Ecto neural progenitor cell (in vitro differentiated cells): ENCODE measurements at regions not wholly inside any gene's neighbourhood (a gene's known extent, or its start where the extent isn't known, plus 50 kb on each side); places are given as distances from the start of the nearest gene placed in this dataset.
A peak's percentile ranks its signal among the peaks of the same experiment; 100 is the strongest.

Experiments
- DNase-seq: peaks from one replicate; pipeline ENCODE4 v3.0.0-alpha.2; 2018; ENCODE audit warnings: low spot score

DNA sequence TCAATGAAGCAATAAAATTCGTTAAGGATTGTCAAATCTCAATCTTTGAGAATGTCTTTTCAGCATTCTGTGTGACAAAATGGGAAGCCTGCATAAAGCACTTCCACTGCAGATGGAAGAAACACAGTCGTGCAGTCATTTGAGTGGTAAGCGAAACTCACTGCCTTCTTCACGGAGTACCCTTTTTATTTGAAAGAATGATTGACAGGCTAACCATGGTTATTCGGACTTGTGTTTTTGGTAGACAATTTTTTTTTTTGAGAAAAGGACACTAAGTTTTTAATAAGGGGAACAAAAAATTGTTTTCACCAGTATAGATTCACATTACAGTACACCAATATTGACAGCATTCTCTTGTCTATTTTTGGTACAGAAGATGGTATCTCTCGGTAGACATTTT lies 86.9 kb upstream of the MSX1 start:
- no peak for DNase-seq

DNA sequence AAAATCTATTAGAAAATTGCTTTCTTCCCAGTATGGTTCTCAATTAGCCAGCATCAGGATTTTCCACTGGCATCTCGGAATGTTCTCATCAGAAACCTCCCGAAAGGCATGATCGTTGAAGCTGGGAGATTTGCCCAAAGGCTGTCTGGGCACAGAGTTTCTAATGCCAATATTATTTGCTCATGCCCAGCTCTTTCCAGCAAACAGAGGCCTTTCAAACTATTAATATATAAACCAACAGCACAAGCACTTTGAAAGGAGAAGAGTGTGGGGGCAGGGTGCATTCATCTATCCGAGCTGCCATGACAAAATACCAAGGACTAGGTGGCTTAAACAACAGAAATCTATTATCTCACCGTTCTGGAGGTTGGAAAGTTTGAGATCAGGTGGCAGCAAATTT lies 88.3 kb upstream of the MSX1 start:
- no peak for DNase-seq

DNA sequence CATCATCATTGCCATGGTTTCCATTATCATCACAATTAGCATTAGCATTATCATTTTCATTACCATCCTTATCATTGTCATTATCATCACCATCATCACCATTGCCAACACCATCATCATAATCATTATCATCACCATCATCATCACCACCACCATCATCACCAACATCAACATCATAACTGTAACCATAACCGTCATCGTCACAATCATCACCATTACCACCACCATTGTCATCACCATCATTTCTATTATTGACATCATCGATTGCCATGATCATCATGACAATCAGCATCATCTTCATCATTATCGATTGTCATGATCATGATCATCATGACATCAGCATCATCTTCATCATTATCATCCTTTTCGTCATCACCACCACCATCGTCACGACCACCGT lies 88.9 kb upstream of the MSX1 start:
- DNase-seq = no peak

DNA sequence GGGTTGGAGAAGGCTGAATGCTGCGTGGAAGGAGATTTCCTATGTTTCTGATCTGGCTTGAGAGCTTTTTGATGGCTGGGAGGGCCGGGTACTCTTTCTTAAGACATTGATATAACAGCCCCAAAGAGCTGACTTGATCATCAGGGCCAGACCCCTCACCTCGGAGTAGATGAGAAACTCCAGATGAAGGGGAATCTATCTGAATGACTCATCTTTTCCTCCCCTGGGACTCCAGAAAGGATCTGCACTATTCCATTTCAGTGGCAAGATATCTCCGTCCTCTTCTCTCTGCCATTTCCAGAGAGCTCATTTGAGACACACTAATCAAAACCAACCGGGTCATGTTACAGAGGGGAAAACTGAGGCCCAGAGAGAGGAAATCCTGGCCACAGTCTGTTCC lies 92.9 kb upstream of the MSX1 start:
- DNase-seq = no peak

DNA sequence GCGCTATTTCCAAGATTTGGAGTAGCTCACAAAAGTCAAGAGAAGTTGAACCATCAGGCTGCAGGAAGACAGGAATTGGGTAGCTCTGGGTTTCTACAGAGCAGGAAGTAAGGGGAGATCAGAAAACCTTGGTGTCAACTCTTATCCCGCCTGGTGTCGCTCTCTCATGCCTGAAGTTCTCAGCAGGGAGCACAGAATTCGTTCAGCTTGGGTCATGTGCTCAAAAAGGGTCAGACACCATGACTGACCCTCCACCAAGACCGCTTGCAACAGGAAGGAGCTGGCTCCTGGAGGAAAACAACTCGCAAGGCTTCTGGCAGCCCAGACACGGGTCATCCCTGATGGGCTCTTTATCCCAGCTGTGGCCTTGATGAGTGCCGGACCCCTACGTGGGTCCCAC lies 93.7 kb upstream of the MSX1 start:
- no peak for DNase-seq

DNA sequence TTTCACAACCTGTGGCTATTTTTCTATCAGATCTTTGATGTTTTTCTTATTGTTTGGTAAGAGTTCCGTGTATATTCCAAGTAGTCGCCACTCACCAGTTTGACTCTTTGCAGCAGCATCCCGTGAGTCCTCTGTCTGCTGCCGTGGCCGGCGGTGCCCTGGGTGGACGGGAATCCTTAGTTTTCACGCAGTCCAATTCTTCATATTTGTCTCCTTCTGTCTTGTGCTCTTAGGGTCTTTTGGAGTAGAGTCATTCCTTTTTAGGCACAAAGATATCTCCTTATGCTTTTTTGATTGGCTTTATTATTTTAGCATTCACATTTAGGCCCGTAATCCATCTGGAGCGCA lies 94.9 kb upstream of the MSX1 start:
- DNase-seq = no peak

DNA sequence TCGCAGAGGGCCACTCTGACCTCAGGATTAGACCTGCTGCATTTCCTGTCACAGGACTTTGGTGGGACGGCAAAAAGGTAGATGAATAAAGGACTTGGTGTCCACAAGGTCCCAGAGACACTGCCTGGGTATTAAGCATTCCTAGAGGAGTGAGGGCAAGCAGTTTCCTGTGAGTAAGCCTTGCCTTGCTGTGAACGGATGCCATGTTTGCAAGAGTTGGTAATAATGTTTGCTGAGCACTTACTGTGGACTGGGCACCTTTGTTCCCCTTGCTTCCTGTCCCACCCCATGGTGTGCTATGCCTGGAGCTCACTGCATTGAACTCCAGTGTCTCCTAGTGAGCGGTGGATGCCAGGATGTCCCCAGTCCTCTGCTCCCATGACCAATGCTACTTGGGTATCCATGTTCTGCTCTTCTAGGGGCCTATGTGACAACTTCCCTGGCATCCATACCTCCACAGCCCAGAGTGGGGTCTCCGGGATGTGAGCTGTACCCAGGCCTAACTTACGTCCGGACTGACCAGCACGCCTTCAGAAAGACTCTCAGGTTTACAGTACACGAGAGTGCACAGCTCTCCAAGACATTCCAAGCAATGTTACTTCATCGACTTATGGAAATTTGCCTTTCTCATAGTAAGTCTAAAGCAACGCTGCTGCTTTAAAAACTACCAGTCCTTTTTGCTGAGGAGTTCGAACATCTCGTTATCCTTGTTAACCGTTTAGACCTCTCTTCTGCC lies 95.5 kb upstream of the MSX1 start:
- DNase-seq = no peak

DNA sequence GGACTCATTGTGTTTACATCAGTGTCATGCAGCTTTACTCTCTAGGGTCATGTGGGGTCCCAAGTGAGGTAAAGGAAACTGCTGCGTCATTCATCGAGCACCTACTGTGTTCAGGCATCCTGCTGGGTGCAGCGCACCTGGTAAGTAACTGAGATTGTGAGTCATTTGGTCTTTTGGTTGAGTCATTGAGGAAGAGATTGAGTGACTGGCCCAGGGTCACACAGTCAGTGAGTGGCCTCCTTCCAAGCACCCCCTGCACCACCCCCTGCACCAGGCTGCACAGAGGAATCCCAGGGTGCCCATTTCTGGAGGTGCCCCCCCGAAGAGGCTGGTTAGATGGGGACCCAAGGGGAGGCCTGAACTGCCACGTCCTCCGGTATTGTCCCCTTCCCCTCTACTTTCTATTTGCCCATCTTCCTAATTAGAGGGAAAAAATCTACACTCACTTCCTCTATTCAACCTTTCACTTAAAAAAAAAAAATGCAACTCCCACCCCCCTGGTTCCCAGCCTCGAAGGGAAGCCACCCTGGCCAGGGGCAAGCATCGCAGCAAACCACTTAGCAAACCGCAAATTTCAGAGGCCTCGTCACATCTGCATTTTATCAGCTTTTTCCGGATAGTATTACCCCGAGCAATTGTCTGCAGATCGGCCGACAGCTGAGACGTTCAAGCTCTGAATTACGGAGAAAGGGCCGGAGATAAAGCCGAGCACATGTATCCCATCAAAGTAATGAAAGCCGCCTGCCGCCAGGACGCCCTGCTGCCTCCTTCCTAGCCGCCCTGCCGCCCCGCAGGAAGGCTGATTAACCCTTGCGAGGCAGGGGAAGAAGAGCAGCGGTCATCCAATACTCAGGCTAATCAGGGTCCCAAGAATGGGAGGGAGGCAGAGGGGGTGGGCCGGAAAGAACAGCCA lies 96.3 kb upstream of the MSX1 start:
- peak; percentile 67 for DNase-seq

DNA sequence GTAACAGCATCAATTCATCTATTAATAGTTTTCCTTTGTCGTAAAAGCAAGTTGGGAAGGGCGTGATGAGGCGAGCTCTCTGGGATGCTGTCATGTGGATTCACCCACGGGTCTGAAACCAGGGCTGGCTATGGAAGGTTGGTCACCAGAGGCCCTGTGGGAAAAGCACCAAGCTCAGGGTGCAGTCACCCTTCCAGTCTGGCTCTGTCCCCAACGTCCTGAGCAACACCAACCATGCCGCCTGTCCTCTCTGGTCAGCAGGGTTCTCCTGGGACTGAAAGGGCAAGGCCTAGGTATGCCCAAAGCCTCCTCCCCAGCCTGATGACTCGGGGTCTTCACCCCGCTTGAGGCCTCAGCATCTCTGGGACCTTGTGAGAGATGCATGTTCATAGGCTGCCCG lies 97.2 kb upstream of the MSX1 start:
- DNase-seq = no peak

DNA sequence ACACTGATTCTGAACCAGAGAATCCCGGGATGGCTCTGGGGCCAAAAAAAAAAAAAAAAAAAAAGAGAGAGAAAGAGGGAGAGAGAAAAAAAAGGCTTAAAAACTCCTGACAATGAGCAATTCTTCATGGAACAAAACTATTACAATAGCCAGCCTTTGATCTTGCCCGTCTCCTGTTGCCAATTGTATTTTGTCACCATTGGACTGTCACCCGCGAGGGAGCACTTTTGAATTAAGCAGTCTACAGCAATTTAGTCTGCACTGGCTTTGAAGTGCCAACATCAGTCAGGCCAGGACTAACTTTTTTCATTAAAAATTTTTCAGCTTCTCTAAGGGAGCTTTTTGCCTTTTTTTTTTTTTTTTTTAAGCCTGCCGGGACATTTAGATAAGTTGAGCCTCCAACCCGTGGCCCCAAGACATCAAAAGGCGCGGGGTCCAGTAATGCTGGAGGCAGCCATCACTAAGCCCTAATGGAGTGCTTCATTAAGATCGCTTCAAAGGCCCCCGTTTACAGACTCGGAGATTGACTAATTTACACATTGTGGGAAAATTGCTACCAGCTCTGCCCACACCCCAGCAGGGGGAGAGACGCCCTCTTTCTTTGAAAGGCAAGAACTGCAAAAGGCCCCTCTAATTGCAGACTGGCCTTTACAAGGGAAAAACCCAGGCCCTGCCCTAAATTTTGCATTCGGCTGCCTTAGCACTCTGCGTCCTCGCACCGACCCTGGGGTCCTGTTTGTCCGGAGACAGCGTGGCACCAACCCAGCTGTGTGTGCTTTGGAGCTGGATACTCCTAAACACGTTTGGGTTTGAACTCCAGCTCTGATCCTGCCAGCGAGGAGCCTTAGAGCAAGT lies 98.1 kb upstream of the MSX1 start:
- DNase-seq = peak; percentile 78

DNA sequence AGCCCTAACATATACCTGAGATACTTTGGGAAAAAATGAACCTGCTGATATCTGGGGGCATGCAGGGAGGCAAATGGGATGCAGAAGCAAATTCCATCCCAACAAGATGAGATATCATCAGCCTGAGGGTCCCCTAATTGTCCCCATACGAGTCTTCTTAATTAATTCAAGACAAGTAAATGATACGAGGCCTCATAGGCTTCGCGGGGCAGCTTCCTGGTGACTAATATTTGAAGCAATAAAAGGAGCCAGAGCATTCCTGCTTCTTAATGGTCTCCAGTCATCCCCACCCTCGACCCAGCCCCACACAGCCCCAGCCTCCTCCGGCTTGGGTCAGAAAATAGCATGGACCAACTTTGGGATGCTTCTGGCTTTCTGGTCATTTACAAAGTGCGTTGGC lies 99.6 kb upstream of the MSX1 start:
- no peak for DNase-seq

DNA sequence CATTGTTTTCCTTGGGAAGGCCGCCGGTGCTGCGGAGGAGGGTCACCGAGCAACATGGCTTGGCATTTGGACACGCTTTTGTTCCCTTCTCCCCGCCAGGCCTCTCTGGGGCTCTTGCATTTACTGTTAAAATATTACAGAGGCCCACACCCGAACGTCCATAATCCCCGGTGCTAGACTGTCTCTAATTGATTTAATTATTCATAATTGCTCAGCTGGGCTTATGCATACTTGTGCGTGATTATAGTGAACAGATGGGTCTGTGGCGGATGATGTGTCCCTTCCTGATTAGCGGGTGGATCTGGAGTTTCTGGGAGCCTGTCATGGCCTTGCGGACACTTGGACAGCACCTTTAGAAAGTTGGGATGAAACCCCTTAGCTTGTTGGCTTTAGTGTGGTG lies 100.2 kb upstream of the MSX1 start:
- DNase-seq = no peak

DNA sequence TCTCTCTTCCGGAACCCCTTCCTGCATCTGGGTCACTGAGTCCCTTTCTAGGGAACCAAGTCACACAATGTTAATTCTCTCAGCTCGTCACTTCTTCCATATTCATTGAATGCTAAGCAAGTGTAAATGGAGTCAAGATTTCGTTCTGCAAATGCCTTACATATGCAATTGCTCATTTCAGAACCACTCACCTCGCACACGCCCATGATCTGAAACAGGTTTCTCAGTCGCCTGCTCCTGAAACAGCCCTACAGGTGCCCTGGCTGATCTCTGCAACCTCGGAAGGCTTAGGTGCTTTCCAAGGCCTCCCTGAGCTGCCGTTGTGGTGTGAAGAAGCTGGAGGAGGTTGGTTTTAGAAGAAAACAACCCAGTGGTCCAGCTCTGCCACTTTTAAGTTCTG lies 100.8 kb upstream of the MSX1 start:
- no peak for DNase-seq

DNA sequence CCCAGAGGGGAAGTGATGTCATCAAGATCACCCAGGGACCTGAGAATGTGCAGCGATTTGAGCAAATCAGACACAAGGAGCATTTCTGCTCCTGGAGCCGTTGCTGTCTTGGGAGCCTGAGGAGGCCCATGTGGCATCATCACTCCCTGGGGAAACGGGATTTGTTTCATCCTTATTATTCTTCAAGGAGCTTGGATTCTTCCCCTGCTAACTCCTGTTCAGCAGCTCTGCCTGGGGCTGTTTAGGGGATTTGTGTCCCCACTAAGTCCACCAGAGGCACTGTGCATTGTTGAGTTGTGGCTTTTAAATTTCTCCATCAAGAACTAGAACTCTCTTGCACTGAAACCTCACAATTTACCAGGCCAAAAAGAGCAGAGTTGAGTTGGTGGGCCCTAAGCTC lies 104.2 kb upstream of the MSX1 start:
- DNase-seq = no peak

DNA sequence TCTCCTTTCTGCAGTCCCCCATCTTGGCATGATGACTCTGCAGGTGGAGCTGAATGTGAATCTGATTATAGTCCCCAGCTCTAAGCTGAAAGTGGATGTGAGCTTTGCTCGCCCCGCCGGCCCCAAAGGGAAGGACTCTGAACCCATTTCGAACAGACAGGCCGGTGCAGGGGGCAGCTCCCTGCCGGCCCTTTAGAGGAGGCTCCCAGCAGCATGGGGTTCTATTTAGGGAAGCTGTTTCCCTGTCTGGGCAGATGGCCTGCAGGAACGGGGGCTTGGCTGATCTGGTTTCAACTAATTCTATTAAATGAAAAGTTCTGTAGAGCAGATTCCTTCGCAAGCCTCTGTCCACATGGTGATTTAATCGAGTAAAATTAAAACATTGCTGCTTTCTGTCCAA lies 104.8 kb upstream of the MSX1 start:
- DNase-seq = no peak

DNA sequence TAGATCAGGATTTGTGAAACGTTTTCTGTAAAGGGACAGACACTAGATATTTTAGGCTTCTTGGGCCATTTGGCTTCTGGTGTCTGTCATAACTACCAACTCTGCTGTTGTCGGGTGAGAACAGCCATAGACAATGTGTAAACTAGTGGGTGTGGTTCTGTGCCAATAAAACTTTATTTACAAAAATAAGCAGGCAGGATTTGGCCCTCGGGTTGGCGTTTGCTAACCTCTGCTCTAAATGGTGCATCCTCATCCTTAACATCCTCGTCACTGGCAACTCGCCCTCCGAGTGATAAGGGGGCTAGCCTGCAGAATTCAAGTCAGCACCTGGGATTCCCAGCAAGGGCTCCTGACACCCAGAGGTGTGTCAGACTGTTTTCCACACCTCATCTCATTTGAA lies 105.8 kb upstream of the MSX1 start:
- DNase-seq = no peak

DNA sequence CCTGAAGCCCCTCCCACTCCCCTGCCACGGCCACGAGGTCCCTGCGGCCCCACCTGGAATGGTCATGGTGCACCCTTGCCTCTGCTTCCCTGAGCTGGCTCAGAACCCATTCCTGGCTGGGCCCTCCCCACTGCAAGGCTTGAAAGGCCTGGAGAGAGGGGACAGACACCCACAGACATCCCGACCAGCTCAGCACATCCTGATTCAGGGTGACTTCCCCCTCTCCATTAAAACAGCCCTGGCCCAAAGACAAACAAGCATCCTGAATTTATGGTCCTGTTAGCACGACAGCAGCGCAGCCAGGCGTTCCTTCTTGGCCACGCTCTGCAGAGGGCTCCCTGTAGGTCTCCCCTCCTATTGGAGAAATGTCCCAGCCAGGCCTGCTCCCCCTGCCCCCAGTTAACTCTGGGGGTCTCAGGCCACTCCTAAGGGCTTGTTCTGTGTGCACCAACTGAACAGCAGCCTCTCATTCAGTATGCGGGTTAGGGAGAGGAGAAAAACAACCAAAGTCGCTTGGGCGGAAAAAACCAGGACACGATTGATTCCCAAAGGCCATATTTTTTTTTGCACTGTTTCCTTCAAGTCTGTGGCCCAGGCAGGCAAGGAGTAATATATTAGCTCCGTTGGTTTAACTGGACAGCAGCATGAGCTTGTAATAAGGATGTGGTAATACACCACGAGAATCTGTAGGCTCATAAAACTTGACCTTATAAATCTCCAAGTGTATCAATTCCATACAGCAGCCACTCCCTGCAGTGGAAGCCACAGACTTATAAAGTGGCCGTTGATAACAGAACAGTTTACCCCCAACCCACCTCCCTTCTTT lies 106.7 kb upstream of the MSX1 start:
- no peak for DNase-seq

DNA sequence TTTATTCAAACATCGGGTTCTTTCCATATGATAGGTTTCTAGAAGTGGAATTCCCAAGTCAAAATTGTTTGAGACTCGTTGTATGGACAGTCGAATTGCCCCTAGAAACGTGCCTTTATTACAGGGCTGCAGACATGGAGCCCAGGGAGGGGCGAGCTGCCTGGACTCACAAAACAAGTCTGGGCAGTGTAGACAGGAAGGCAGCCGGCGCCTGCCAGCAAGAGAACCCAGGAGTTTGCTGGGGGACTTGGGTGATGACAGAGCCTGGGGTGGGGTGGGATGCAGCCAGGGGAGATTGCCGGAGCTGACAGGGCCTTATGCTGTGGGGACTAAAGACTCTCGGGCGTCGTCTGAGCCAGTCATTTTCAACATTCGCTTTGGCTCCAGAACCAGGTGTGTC lies 107.4 kb upstream of the MSX1 start:
- no peak for DNase-seq

DNA sequence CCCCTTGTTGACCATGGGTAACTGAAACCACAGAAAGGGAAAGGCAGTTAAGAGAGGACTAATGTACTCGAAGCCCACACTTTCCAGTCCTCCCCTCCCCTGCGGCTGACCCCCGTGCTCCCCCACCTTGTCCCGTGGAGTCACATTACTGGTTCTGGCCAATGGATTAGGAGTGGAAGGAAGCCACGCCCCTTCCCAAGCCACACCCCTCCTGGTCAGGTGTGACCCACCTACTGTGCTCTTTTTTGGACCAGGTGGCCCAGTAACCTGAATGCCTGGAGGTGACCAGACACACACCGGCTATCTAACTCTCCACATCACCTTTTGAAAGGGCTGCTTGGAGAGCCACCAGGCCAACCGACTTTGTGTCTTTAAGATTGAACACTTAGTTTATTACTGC lies 109.3 kb upstream of the MSX1 start:
- no peak for DNase-seq

DNA sequence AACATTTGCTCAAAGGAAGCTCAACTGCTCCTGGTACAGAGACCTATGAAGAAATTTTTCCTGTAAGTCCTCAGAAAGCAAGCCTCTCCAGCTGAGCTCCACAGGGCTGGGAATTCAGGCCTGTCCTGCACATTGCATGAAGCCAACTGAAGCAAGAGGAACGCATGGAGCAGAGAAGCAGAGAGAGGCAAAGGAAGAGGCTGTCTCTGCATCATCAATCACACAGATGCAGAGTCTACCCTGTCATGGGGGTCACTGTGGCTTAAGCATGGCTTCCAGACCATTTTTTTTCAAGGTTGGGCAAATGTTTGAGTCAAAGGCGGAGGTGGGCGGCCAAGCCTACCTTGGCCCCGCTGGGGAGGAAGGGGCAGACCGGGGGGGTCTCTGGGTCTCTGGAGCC lies 110.3 kb upstream of the MSX1 start:
- no peak for DNase-seq

DNA sequence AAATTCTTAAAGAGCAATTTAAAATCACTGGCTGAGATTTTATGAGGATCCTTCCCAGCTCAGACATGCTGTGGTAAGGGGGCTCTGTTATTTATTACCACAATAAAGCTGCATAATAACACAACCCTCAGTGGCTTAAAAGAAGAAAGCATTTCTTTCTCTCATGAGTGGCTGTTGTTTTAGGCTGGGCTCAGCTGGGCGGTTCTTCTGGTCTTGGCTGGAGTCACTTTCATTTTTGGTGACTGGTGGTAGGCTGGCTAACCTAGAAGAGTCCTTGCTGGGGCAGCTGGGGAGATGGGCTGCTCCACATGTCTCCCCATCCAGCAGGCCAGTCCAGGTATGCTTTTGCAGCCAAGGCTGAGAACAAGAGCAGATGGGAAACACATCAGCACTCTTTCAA lies 113.0 kb upstream of the MSX1 start:
- no peak for DNase-seq

DNA sequence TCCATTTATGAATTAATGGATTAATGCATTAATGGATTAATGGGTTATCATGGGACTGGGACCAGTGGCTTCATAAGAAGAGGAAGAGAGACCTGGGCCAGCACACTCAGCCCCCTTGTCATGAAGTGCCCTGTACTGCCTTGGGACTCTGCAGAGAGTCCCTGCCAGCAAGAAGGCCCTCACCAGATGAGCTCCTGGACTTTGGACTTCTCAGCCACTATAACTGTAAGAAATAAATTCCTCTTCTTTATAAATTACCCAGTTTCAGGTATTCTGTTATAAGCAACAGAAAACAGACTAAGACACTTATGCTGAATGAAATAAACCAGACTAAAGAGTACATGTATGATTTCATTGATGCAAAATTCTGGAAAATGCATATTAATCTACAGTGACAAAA lies 119.4 kb upstream of the MSX1 start:
- no peak for DNase-seq
